Activated CD4-positive, alpha-beta T cell treated with anti-CD3 and anti-CD28 coated beads, Interleukin-2, amount 10 ng/mL, durations not matched to agents 24 days and 14 days (primary cell): ENCODE measurements at regions not wholly inside any gene's neighbourhood (a gene's known extent, or its start where the extent isn't known, plus 50 kb on each side); places are given as distances from the start of the nearest gene placed in this dataset.

Experiments
- DNase-seq: peaks from one replicate; pipeline ENCODE4 v3.0.0; 2022
- H3K27ac Mint-ChIP-seq: one replicate; pipeline ENCODE4 v1.8.0; 2022; ENCODE audit warnings: mild to moderate bottlenecking, mixed read lengths
- H3K27me3 Mint-ChIP-seq: one replicate; pipeline ENCODE4 v1.8.0; 2022; ENCODE audit warnings: mixed read lengths
- H3K36me3 Mint-ChIP-seq: one replicate; pipeline ENCODE4 v1.8.0; 2022; ENCODE audit warnings: low read depth, mild to moderate bottlenecking, mixed read lengths
- H3K4me1 Mint-ChIP-seq: one replicate; pipeline ENCODE4 v1.8.0; 2021; ENCODE audit warnings: mixed read lengths
- H3K4me3 Mint-ChIP-seq: one replicate; pipeline ENCODE4 v1.8.0; 2022; ENCODE audit warnings: mild to moderate bottlenecking, moderate library complexity, mixed read lengths
- H3K9me3 Mint-ChIP-seq: one replicate; pipeline ENCODE4 v1.8.0; 2021; ENCODE audit warnings: mixed read lengths
- intact Hi-C: fragments of 100-400 bp; cut with micrococcal nuclease; formaldehyde crosslinking; loops from one replicate; pipeline ENCODE4 v1.15.1; 2023

DNA sequence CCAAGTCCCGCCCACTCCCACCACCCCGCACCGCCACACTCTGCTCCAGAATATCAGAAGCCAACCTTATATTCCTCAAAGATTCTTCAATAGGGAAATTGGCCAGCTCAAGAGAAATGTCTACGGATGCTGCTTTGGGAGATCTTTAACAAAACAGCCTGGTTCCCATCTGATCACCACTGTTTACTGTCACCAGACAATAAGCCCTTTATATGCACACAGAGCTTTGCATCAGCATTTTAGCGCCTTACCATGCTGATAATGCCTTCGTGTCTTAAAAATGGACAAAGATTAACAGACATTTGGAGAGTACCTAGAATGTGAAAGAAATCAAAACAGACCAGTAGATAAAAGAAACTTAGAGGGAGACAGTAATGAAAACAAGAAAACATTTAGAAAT is 141.7 kb upstream of the SYT6 start:
- no peaks in the 10 kb centered on the region for H3K36me3 Mint-ChIP-seq
- no peaks in the 10 kb centered on the region for H3K9me3 Mint-ChIP-seq
- H3K4me3 Mint-ChIP-seq = no peak overlapping the region
- intact Hi-C loops = no loop called here
- H3K27me3 Mint-ChIP-seq = peaks cover 2% of the 10 kb centered on the region
- no peak for DNase-seq
- no peak overlapping the region for H3K27ac Mint-ChIP-seq
- no peaks in the 10 kb centered on the region for H3K4me1 Mint-ChIP-seq

DNA sequence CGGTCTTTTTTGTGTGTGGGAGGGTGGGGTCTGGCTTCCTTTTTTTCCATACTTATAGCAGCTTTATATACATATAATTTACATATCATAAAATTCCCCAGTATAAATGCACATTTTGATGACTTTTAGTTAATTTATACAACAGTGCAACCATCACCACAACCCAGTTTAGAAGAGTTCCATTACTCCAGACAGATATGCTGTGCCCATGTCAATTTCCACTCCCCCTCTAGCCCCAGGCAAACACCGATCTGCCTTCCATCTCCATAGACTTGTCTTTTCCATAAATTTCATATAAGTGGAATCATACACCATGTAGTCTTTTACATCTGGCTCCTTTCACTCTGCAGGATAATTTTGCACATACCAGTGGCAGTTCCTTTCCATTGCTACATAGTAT is 139.2 kb upstream of the SYT6 start:
- no peak overlapping the region for H3K27ac Mint-ChIP-seq
- no peaks in the 10 kb centered on the region for H3K4me1 Mint-ChIP-seq
- intact Hi-C loops = no loop called here
- no peak overlapping the region for H3K4me3 Mint-ChIP-seq
- H3K27me3 Mint-ChIP-seq = no peaks in the 10 kb centered on the region
- no peaks in the 10 kb centered on the region for H3K9me3 Mint-ChIP-seq
- H3K36me3 Mint-ChIP-seq = no peaks in the 10 kb centered on the region
- no peak for DNase-seq

DNA sequence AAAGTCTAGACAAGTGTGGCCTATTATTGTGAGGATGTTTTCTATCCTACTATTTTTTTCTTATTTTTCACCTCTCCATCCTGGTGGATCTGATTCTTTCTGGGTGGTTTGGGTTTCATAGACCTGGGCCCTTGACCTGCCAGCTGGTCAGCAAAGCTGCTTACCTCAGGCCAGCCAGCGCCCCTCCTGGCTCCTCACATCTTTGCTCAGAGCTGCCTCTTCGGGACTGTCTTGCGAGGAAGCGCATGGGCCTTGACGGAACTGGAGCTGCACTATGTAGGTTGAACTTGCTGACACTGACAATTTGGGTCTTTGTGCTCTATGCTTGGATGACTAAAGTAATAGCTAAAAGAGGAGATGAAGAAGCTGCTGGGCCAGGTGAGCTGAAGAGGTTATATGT is 138.5 kb upstream of the SYT6 start:
- Mint-ChIP-seq H3K36me3 (no peaks in the 10 kb centered on the region), H3K27me3 (no peaks in the 10 kb centered on the region), H3K9me3 (no peaks in the 10 kb centered on the region), H3K27ac (no peak overlapping the region), H3K4me1 (no peaks in the 10 kb centered on the region), H3K4me3 (no peak overlapping the region)
- intact Hi-C loops = no loop called here
- no peak for DNase-seq

DNA sequence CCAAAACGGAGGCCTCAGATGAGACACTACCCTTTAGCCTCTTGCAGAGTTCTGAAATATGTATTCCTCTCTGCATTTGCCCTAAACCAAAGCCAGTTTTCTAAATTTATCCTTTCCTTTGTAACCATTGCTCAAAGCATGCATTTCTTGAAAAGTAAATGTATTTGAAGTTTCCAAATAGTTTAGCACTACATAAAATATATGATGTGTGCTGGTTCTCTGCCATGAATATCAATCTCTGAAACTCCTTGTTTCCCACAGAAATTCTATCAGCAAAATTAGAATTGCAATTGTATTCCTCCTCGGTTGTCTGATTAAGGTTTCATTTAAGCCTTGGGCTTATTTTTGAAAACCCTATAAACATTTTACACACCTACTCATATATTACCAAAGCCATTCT is 137.1 kb upstream of the SYT6 start:
- H3K4me1 Mint-ChIP-seq = no peaks in the 10 kb centered on the region
- no peak for DNase-seq
- no peak overlapping the region for H3K27ac Mint-ChIP-seq
- H3K27me3 Mint-ChIP-seq = no peaks in the 10 kb centered on the region
- no peaks in the 10 kb centered on the region for H3K9me3 Mint-ChIP-seq
- no peak overlapping the region for H3K4me3 Mint-ChIP-seq
- intact Hi-C loops = no loop called here
- no peaks in the 10 kb centered on the region for H3K36me3 Mint-ChIP-seq

DNA sequence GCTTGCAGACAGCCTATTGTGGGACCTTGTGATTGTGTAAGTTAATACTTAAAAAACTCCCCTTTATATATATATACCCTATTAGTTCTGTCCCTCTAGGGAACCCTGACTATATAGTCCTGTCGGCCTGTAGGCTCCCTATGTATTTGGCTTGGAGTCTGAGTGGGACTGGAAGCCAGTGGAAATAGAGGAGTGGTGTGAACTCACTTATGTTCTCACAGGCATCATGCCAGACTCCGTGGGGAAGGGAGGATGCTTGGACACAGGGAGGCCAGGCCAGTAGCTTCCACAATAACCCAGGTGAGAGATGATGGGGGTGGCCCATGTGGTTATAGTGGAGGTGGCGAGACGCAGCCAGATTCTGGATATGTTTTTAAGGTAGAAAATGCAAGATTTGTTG is 136.7 kb upstream of the SYT6 start:
- H3K4me3 Mint-ChIP-seq = no peak overlapping the region
- H3K27me3 Mint-ChIP-seq = no peaks in the 10 kb centered on the region
- intact Hi-C loops = no loop called here
- no peak for DNase-seq
- H3K9me3 Mint-ChIP-seq = no peaks in the 10 kb centered on the region
- H3K36me3 Mint-ChIP-seq = no peaks in the 10 kb centered on the region
- H3K4me1 Mint-ChIP-seq = no peaks in the 10 kb centered on the region
- H3K27ac Mint-ChIP-seq = no peak overlapping the region

DNA sequence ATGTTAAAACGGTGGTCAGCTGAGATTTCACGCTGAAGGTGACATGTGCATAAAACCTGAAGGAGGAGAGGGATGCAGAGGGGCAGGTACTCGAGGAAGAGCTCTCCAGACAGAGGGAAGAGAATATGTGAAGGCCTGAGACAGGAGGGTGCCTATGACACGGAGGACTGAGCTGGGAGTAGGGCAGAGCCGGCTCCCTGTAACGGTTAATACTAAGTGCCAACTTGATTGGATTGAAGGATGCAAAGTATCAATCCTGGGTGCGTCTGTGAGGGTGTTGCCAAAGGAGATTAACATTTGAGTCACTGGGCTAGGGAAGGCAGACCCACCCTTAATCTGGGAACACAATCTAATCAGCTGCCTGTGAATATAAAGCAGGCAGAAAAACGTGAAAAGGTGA is 136.2 kb upstream of the SYT6 start:
- Mint-ChIP-seq H3K36me3 (no peaks in the 10 kb centered on the region), H3K9me3 (no peaks in the 10 kb centered on the region), H3K27ac (no peak overlapping the region), H3K4me1 (no peaks in the 10 kb centered on the region), H3K4me3 (no peak overlapping the region), H3K27me3 (no peaks in the 10 kb centered on the region)
- no peak for DNase-seq
- intact Hi-C loops = no loop called here

GRCh38 chr1:114289306-114289705 is 135.6 kb upstream of the SYT6 start:
- Mint-ChIP-seq H3K4me3 (no peak overlapping the region), H3K27me3 (no peaks in the 10 kb centered on the region), H3K9me3 (no peaks in the 10 kb centered on the region), H3K4me1 (no peaks in the 10 kb centered on the region), H3K27ac (no peak overlapping the region), H3K36me3 (no peaks in the 10 kb centered on the region)
- DNase-seq = no peak
- intact Hi-C loops = no loop called here

- no peaks in the 10 kb centered on the region for H3K4me1 Mint-ChIP-seq
- H3K4me3 Mint-ChIP-seq = no peak overlapping the region
- H3K36me3 Mint-ChIP-seq = no peaks in the 10 kb centered on the region
- no peaks in the 10 kb centered on the region for H3K27me3 Mint-ChIP-seq
- no peaks in the 10 kb centered on the region for H3K9me3 Mint-ChIP-seq
- intact Hi-C loops = no loop called here
- H3K27ac Mint-ChIP-seq = no peak overlapping the region
- no peak for DNase-seq
These were observed 133.3 kb upstream of the SYT6 start for GRCh38 chr1:114286960-114287359.

- Mint-ChIP-seq H3K4me3 (no peak overlapping the region), H3K4me1 (no peaks in the 10 kb centered on the region), H3K27me3 (no peaks in the 10 kb centered on the region), H3K36me3 (no peaks in the 10 kb centered on the region), H3K27ac (no peak overlapping the region), H3K9me3 (no peaks in the 10 kb centered on the region)
- no peak for DNase-seq
- intact Hi-C loops = no loop called here
These were observed 132.5 kb upstream of the SYT6 start for GRCh38 chr1:114286179-114286578.

DNA sequence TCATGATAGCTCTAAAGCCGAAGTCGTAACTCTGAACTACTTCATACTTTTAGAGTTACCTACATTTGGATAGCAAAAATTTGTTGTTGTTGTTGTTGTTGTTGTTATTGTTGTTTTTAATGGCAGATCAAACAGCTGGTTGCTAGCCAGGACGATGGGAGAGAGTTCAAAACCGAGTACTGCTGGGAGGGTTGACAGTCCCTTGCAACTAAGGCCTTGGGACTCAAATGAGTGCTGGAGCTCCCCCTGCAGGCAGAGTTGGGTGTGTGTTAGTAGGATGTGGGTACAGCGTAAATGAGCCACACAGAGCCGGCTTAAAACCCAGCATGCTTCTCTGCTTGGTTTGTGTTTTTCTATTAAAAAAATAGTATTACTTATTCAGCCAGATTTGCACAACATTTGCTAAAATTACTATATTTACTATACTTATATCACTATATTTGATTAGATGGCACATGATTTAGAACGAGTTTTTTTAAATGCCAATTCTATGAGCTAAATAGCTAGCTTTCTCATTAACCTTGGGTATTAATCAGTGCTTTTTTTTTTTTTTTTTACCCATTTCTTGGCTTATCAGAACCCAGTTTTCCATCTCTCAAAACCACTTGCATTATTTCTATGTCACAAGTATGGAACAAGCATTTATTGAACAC is 129.2 kb upstream of the SYT6 start:
- intact Hi-C loops = loop anchor here (1.0 to 5.0 kb wide), 2 partner anchors 305 to 446 kb away; no protein-coding TSS in a partner anchor
- H3K4me3 Mint-ChIP-seq = no peak overlapping the region
- DNase-seq = peak; percentile 93
- H3K9me3 Mint-ChIP-seq = no peaks in the 10 kb centered on the region
- H3K4me1 Mint-ChIP-seq = no peaks in the 10 kb centered on the region
- H3K36me3 Mint-ChIP-seq = no peaks in the 10 kb centered on the region
- H3K27ac Mint-ChIP-seq = no peak overlapping the region
- peaks cover 10% of the 10 kb centered on the region for H3K27me3 Mint-ChIP-seq

DNA sequence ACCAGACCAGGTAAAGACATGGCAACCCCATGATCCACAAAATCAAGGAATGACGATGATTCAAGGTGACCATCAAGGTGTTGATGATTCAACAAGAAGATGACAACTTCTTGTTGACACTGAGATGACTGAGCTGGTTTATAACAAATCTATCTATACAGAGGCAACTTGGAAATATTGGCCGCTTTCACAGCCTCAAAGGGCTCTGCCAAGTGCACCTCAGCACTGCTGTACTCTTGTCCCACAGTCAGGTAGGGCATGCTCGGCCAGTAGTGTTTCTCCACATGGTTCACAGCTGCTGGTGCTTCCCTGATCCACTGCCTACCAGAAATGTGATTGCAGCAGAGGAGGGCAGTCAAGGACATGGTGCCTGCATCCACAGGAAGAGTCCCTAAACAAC is 125.2 kb upstream of the SYT6 start:
- intact Hi-C loops = no loop called here
- H3K36me3 Mint-ChIP-seq = no peaks in the 10 kb centered on the region
- H3K27ac Mint-ChIP-seq = no peak overlapping the region
- no peaks in the 10 kb centered on the region for H3K4me1 Mint-ChIP-seq
- no peak for DNase-seq
- H3K9me3 Mint-ChIP-seq = no peaks in the 10 kb centered on the region
- no peak overlapping the region for H3K4me3 Mint-ChIP-seq
- H3K27me3 Mint-ChIP-seq = peaks cover 30% of the 10 kb centered on the region

GRCh38 chr1:114278430-114278829 is 124.8 kb upstream of the SYT6 start:
- no peak overlapping the region for H3K4me3 Mint-ChIP-seq
- no peaks in the 10 kb centered on the region for H3K36me3 Mint-ChIP-seq
- DNase-seq = no peak
- no peaks in the 10 kb centered on the region for H3K9me3 Mint-ChIP-seq
- intact Hi-C loops = no loop called here
- no peak overlapping the region for H3K27ac Mint-ChIP-seq
- H3K27me3 Mint-ChIP-seq = peaks cover 30% of the 10 kb centered on the region
- no peaks in the 10 kb centered on the region for H3K4me1 Mint-ChIP-seq

DNA sequence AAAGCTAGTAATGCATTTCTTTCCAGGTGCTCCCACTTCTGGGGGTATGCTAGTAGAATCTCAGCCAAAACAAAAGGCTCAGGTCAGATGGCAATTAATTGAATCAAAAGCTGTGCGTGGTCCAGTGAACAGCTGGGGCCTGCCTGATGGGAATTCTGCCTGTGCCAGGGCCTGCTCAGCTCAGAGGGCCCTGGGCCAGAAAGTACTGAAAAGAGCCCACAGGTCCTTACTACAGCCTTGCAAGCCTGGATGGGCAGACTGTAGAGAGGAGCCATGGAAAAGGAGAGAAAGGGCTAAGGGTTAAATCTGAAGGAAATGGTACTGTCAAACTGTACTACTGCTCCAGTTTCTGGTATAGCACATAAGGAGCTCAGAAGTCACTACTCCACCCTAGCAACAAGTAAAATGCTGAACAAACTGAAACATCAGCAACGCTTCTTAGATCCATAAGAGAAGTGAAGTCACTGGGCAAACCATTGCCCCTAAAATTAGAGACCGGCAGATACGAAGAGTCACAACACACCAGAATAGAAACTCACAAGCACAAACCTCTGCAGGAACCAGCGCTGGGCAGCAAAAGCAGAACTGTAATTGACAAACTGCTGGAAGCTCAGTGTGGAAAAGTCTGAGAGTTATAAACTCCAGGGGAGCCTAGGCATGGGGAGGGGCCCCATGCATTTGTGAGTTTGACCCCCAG is 121.1 kb upstream of the SYT6 start:
- Mint-ChIP-seq H3K27ac (no peak overlapping the region), H3K36me3 (no peaks in the 10 kb centered on the region), H3K4me3 (no peak overlapping the region), H3K4me1 (no peaks in the 10 kb centered on the region), H3K9me3 (no peaks in the 10 kb centered on the region), H3K27me3 (peaks cover 43% of the 10 kb centered on the region)
- intact Hi-C loops = no loop called here
- DNase-seq = no peak

- no peak for DNase-seq
- Mint-ChIP-seq H3K36me3 (no peaks in the 10 kb centered on the region), H3K27me3 (peaks cover 36% of the 10 kb centered on the region), H3K27ac (no peak overlapping the region), H3K4me3 (no peak overlapping the region), H3K9me3 (no peaks in the 10 kb centered on the region), H3K4me1 (no peaks in the 10 kb centered on the region)
- intact Hi-C loops = no loop called here
These were observed 118.9 kb upstream of the SYT6 start for GRCh38 chr1:114272593-114272992.

DNA sequence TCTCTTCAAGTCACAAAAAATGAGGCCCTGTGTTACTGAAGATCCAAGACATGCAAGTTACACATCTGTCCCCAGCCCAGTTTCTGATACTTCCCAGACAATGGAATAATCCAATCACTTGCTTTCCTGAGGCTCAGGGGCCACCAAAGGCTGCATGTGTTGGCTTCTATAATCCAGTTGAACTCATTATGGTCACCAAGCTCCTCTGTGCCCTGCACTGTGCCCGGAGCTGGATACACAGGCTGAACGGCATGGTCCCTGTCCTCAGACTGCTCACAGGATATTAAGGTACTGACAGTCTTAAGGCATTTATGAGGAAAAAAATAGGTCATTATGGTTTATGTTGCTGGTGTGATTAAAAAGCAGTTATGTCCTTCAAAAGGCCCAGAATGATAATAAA is 117.0 kb upstream of the SYT6 start:
- Mint-ChIP-seq H3K4me1 (no peaks in the 10 kb centered on the region), H3K36me3 (no peaks in the 10 kb centered on the region), H3K9me3 (peaks cover 8% of the 10 kb centered on the region), H3K4me3 (no peak overlapping the region), H3K27ac (no peak overlapping the region), H3K27me3 (peaks cover 34% of the 10 kb centered on the region)
- DNase-seq = no peak
- intact Hi-C loops = no loop called here
